22Rv1 (cell line): ENCODE measurements at regions not wholly inside any gene's neighbourhood (a gene's known extent, or its start where the extent isn't known, plus 50 kb on each side); places are given as distances from the start of the nearest gene placed in this dataset.

Experiments used
- ZFX ChIP-seq: fragments of 450-650 bp; IDR thresholded peaks from 2 replicates; pipeline ENCODE4 v1.6.1; 2017; ENCODE audit warnings: antibody characterized with exemption, borderline replicate concordance
- TF ChIP-seq, protein P1 (sequence below): fragments of 450-650 bp; IDR thresholded peaks from 2 replicates; pipeline ENCODE4 v1.5.1; 2017; ENCODE audit warnings: mild to moderate bottlenecking

DNA sequence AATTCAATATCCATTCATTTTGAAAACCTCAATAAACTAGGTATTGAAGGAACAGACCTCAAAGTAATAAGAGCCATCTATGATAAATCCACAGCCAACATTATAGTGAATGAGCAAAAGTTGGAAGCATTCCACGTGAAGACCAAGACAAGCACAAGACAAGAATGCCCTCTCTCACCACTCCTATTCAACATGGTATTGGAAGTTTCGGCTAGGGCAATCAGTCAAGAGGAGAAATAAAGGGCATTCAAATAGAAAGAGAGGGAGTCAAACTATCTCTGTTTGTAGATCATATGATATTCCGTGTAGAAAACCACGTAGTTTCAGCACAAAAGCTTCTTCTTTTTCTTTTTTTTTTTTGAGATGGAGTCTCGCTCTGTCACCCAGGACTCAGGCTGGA lies 550.3 kb downstream of the FSCB start:
- TF ChIP-seq, protein P1, sequence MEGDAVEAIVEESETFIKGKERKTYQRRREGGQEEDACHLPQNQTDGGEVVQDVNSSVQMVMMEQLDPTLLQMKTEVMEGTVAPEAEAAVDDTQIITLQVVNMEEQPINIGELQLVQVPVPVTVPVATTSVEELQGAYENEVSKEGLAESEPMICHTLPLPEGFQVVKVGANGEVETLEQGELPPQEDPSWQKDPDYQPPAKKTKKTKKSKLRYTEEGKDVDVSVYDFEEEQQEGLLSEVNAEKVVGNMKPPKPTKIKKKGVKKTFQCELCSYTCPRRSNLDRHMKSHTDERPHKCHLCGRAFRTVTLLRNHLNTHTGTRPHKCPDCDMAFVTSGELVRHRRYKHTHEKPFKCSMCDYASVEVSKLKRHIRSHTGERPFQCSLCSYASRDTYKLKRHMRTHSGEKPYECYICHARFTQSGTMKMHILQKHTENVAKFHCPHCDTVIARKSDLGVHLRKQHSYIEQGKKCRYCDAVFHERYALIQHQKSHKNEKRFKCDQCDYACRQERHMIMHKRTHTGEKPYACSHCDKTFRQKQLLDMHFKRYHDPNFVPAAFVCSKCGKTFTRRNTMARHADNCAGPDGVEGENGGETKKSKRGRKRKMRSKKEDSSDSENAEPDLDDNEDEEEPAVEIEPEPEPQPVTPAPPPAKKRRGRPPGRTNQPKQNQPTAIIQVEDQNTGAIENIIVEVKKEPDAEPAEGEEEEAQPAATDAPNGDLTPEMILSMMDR, result no peak
- TF ChIP-seq ZFX, result no peak
